ENCODE measurements at regions not wholly inside any gene's neighbourhood (a gene's known extent, or its start where the extent isn't known, plus 50 kb on each side); places are given as distances from the start of the nearest gene placed in this dataset.

- no peak for TF ChIP-seq EGR1 (IDR thresholded peaks at IDR 0.05; ENCODE audit: low read depth)
- TF ChIP-seq, protein P1, sequence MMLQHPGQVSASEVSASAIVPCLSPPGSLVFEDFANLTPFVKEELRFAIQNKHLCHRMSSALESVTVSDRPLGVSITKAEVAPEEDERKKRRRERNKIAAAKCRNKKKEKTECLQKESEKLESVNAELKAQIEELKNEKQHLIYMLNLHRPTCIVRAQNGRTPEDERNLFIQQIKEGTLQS (IDR thresholded peaks at IDR 0.05) = no peak
These were observed 330.6 kb upstream of the ZMIZ1 start (continued) for GRCh38 chr10:78737883-78738856.

- ATAC-seq (no peak), DNase-seq (ENCODE audit: low read depth, low spot score) (no peak)
- H3K9me3 ChIP-seq (ENCODE audit: control insufficient read depth in 1 of 2, insufficient read depth in 1 of 2, low read depth in 1 of 2, low read length in 2 of 2) = no peaks in the 10 kb centered on the region
- ChIA-PET RAD21 (ENCODE audit: low non-redundant PET in 1 of 2, low total read pairs in 2 of 2, uncharacterized antibody in 2 of 2, unreplicated experiment in 2 of 2) (no interaction called here), POLR2A (no interaction called here), CTCF (no interaction called here)
- TF ChIP-seq CEBPB (IDR thresholded peaks at IDR 0.05; ENCODE audit: low read depth) (no peak), TCF7L2 (IDR thresholded peaks at IDR 0.05; ENCODE audit: borderline replicate concordance, extremely low read depth, insufficient read depth, insufficient read length) (no peak), EGR1 (IDR thresholded peaks at IDR 0.05; ENCODE audit: low read depth) (no peak), ELF1 (IDR thresholded peaks at IDR 0.05; ENCODE audit: borderline replicate concordance, low read depth) (no peak), ZNF274 (IDR thresholded peaks at IDR 0.05; ENCODE audit: low read depth, low read length) (no peak), CTCF (IDR thresholded peaks at IDR 0.05 in 2 of 3, conservative IDR thresholded peaks at IDR 0.05 in 1 of 3; ENCODE audit: borderline replicate concordance in 1 of 3, insufficient read depth in 1 of 3, low read depth in 2 of 3, low read length in 2 of 3) (no peak), EZH2 (IDR thresholded peaks at IDR 0.05) (no peak), MAX (IDR thresholded peaks at IDR 0.05) (no peak), POLR2AphosphoS5 (IDR thresholded peaks at IDR 0.05; ENCODE audit: low read depth, low read length) (no peak), ZFX (IDR thresholded peaks at IDR 0.05) (no peak)
- TF ChIP-seq, protein P1 (IDR thresholded peaks at IDR 0.05) = no peak
- no peak overlapping the region for H3K4me3 ChIP-seq (replicated peaks in 1 of 2; ENCODE audit: low read depth in 1 of 2, low read length in 2 of 2)
- intact Hi-C loops (cut with micrococcal nuclease) = no loop called here
- no peak overlapping the region for H3K4me2 ChIP-seq (ENCODE audit: low read length)
- H3K9me2 ChIP-seq (ENCODE audit: insufficient read depth) = no peaks in the 10 kb centered on the region
- no peaks in the 10 kb centered on the region for H4K20me1 ChIP-seq (ENCODE audit: insufficient read depth)
- H3K36me3 ChIP-seq (ENCODE audit: control insufficient read depth in 1 of 2, insufficient read depth in 2 of 2, low read length in 2 of 2) = no peaks in the 10 kb centered on the region
- H2AFZ ChIP-seq (ENCODE audit: low read depth, low read length, poor library complexity, severe bottlenecking) = no peak overlapping the region
- peaks cover 56% of the 10 kb centered on the region for H3K27me3 ChIP-seq (ENCODE audit: insufficient read depth, low read length)
- no peaks in the 10 kb centered on the region for H3K4me1 ChIP-seq (ENCODE audit: control insufficient read depth in 1 of 2, insufficient read depth in 2 of 2, low read length in 2 of 2)
- H3K9ac ChIP-seq (ENCODE audit: low read length) = no peak overlapping the region
- H3K79me2 ChIP-seq (ENCODE audit: insufficient read depth, low read length) = no peaks in the 10 kb centered on the region
- BruUV-seq (replicated peaks) = no TSS peak
- no peak overlapping the region for H3K27ac ChIP-seq (ENCODE audit: low read depth, low read length)
These were observed 329.9 kb upstream of the ZMIZ1 start for GRCh38 chr10:78738861-78739260.

All from HCT116 (cell line).